ENCODE measurements at regions not wholly inside any gene's neighbourhood (a gene's known extent, or its start where the extent isn't known, plus 50 kb on each side); places are given as distances from the start of the nearest gene placed in this dataset.
A peak's percentile ranks its signal among the peaks of the same experiment; 100 is the strongest.

GRCh38 chr18:70431203-70431624 is 142.4 kb downstream of the SOCS6 start:
- DNase-seq, result no peak

GRCh38 chr18:70430501-70431173 is 141.8 kb downstream of the SOCS6 start:
- no peak for DNase-seq

- DNase-seq, result no peak
Measured at GRCh38 chr18:70429847-70430500, 141.1 kb downstream of the SOCS6 start.

- DNase-seq, result no peak
Measured at GRCh38 chr18:70428439-70428838, 139.6 kb downstream of the SOCS6 start.

GRCh38 chr18:70426818-70427217 is 138.0 kb downstream of the SOCS6 start:
- DNase-seq, result no peak

- no peak for DNase-seq
Measured at GRCh38 chr18:70425236-70425635, 136.4 kb downstream of the SOCS6 start.

- no peak for DNase-seq
Measured at GRCh38 chr18:70423988-70424387, 135.1 kb downstream of the SOCS6 start.

- no peak for DNase-seq
Measured at GRCh38 chr18:70423120-70423519, 134.3 kb downstream of the SOCS6 start.

GRCh38 chr18:70422391-70422965 is 133.6 kb downstream of the SOCS6 start:
- DNase-seq, result no peak

GRCh38 chr18:70421471-70422390 is 132.9 kb downstream of the SOCS6 start:
- DNase-seq, result peak in 1 of 2 experiments; percentile 4

- no peak for DNase-seq
Measured at GRCh38 chr18:70420146-70420898, 131.5 kb downstream of the SOCS6 start.

GRCh38 chr18:70419526-70419925 is 130.7 kb downstream of the SOCS6 start:
- no peak for DNase-seq

- DNase-seq, result no peak
Measured at GRCh38 chr18:70418546-70419311, 129.9 kb downstream of the SOCS6 start.

GRCh38 chr18:70417847-70418246 is 129.0 kb downstream of the SOCS6 start:
- peak in 1 of 2 experiments; percentile 30 for DNase-seq

GRCh38 chr18:70416496-70416895 is 127.7 kb downstream of the SOCS6 start:
- no peak for DNase-seq

- DNase-seq, result no peak
Measured at GRCh38 chr18:70415823-70416488, 127.1 kb downstream of the SOCS6 start.

GRCh38 chr18:70414315-70414900 is 125.6 kb downstream of the SOCS6 start:
- DNase-seq, result no peak

GRCh38 chr18:70413455-70413854 is 124.6 kb downstream of the SOCS6 start:
- no peak for DNase-seq

- DNase-seq, result no peak
Measured at GRCh38 chr18:70411876-70412435, 123.1 kb downstream of the SOCS6 start.

- no peak for DNase-seq
Measured at GRCh38 chr18:70411307-70411706, 122.5 kb downstream of the SOCS6 start.

Measured in NCI-H2081 (cell line).